GF-D8 (cell line): ENCODE measurements at regions not wholly inside any gene's neighbourhood (a gene's known extent, or its start where the extent isn't known, plus 50 kb on each side); places are given as distances from the start of the nearest gene placed in this dataset.
"Not testable (repeated sequence)": the region's sequence is repeated elsewhere in the genome, so short reads cannot be mapped to it uniquely, and the experiment has no call there.

Experiments used
- DNase-seq: peaks from one replicate; lab custom pipeline; 2025; lab: John Stamatoyannopoulos, UW

- DNase-seq = no peak
Measured at GRCh38 chr2:2472044-2472443, 141.0 kb upstream of the MYT1L start.

- no peak for DNase-seq
Measured at GRCh38 chr2:2466534-2466933, 135.5 kb upstream of the MYT1L start.

- DNase-seq = no peak
Measured at GRCh38 chr2:2464643-2465042, 133.6 kb upstream of the MYT1L start.

- DNase-seq = no peak
Measured at GRCh38 chr2:2464094-2464493, 133.0 kb upstream of the MYT1L start.

GRCh38 chr2:2456721-2457120 is 125.6 kb upstream of the MYT1L start:
- DNase-seq = no peak

GRCh38 chr2:2455151-2455550 is 124.1 kb upstream of the MYT1L start:
- no peak for DNase-seq

- no peak for DNase-seq
Measured at GRCh38 chr2:2452961-2453360, 121.9 kb upstream of the MYT1L start.

- DNase-seq = not testable (repeated sequence)
Measured at GRCh38 chr2:2451275-2451674, 120.2 kb upstream of the MYT1L start.

- no peak for DNase-seq
Measured at GRCh38 chr2:2448178-2448577, 117.1 kb upstream of the MYT1L start.

GRCh38 chr2:2422621-2423020 is 91.5 kb upstream of the MYT1L start:
- no peak for DNase-seq

GRCh38 chr2:2413525-2413924 is 82.5 kb upstream of the MYT1L start:
- no peak for DNase-seq

GRCh38 chr2:2410987-2411386 is 79.9 kb upstream of the MYT1L start:
- no peak for DNase-seq

GRCh38 chr2:2409481-2409880 is 78.4 kb upstream of the MYT1L start:
- no peak for DNase-seq

GRCh38 chr2:2405780-2406179 is 74.7 kb upstream of the MYT1L start:
- DNase-seq = no peak

- DNase-seq = no peak
Measured at GRCh38 chr2:2400286-2401038, 69.4 kb upstream of the MYT1L start.

GRCh38 chr2:2399396-2399795 is 68.3 kb upstream of the MYT1L start:
- DNase-seq = no peak

GRCh38 chr2:2392332-2392731 is 61.3 kb upstream of the MYT1L start:
- DNase-seq = no peak

GRCh38 chr2:2389215-2389614 is 58.1 kb upstream of the MYT1L start:
- DNase-seq = no peak
